GM12891 (cell line): ENCODE measurements at regions not wholly inside any gene's neighbourhood (a gene's known extent, or its start where the extent isn't known, plus 50 kb on each side); places are given as distances from the start of the nearest gene placed in this dataset.
"Not testable (repeated sequence)": the region's sequence is repeated elsewhere in the genome, so short reads cannot be mapped to it uniquely, and the experiment has no call there.

Experiments used
- DNase-seq: peaks from one replicate; pipeline ENCODE4 v3.0.0; 2011; ENCODE audit warnings: low spot score; ENCODE audit not compliant: insufficient read length
- FAIRE-seq: peaks from 2 replicates; lab custom pipeline; 2011; peaks lifted over from hg19 to GRCh38; lab: Jason Lieb, UNC
- PAX5 ChIP-seq: IDR thresholded peaks from 2 replicates; pipeline ENCODE4 v1.6.1; 2011; ENCODE audit warnings: low read length, moderate library complexity, mild to moderate bottlenecking; ENCODE audit not compliant: insufficient read depth, severe bottlenecking
- POLR2A ChIP-seq: IDR thresholded peaks from 2 replicates; pipeline ENCODE4 v1.6.1; 2011; ENCODE audit warnings: low read depth, low read length, control low read depth
- POLR2AphosphoS5 ChIP-seq: IDR thresholded peaks from 2 replicates; pipeline ENCODE4 v1.6.1; 2011; ENCODE audit warnings: low read depth, low read length, control low read depth
- POU2F2 ChIP-seq: IDR thresholded peaks from 2 replicates; pipeline ENCODE4 v1.6.1; 2011; ENCODE audit warnings: low read depth, mild to moderate bottlenecking, control low read depth, low read length, moderate library complexity
- SPI1 ChIP-seq: IDR thresholded peaks from 2 replicates; pipeline ENCODE4 v1.6.1; 2011; ENCODE audit warnings: low read depth, low read length, control low read depth
- TAF1 ChIP-seq: IDR thresholded peaks from 2 replicates; pipeline ENCODE4 v1.6.1; 2011; ENCODE audit warnings: low read depth, low read length, control low read depth

DNA sequence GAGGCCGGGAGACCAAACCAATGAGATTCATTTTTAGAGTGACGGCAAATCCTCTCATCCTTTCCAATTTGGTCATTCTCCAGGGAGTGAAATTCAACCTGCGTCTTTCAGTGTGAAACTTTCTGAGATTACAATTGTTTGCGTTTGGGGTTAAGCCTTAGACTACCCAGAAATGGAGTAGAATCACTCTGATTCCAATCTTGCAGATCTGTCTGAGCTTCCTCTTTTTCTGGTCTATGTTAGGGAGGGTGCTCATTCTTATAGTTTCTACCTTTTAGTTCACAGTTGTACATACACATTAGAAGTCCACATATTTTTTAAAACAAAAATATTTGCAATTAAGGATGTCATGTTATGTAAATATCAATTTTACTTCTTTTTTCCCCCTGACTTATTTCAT, 183.0 kb upstream of the PHACTR1 start:
- no peak for DNase-seq
- FAIRE-seq, result no peak
- no peak for TF ChIP-seq POLR2AphosphoS5
- TF ChIP-seq TAF1, result no peak
- no peak for TF ChIP-seq POU2F2
- no peak for TF ChIP-seq PAX5
- TF ChIP-seq SPI1, result no peak
- TF ChIP-seq POLR2A, result no peak

DNA sequence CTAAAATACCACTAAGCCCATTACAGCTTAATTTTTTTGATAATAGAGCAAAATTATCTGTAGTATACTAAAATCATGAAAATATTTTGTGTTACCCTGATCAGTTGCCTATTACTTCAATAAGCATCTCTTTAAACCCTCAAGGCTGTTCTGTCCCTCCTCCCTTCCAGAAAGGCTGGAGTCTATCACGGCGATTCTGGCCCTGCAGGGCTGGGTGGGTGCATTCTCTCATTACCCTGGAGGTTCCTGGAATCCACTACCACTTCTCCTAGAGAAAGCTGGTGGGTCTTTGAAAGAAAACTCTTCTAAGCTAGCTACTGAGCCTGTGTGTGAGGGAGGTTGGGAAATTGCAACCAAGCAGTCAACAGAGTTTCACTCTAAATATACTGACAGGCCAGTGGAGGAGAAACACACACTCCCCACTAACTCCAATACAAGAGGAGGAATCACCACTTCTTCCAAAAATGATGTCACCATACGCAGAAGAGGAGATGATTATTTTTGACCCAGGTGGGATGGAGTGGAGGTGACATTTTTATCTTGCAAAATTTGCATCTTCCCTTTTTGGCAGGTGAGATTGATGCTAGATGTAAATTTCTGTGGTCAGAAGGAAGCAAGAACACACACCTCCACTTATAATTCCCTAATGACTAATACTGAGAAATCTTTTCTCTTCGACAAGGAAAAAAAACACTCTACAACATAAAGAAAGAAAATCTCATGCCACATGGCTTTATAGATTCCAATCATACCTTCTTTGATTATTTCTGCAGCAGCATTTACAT, 182.3 kb upstream of the PHACTR1 start:
- TF ChIP-seq POLR2AphosphoS5, result no peak
- TF ChIP-seq TAF1, result no peak
- no peak for TF ChIP-seq SPI1
- TF ChIP-seq POU2F2, result no peak
- DNase-seq (no peak), FAIRE-seq (no peak)

DNA sequence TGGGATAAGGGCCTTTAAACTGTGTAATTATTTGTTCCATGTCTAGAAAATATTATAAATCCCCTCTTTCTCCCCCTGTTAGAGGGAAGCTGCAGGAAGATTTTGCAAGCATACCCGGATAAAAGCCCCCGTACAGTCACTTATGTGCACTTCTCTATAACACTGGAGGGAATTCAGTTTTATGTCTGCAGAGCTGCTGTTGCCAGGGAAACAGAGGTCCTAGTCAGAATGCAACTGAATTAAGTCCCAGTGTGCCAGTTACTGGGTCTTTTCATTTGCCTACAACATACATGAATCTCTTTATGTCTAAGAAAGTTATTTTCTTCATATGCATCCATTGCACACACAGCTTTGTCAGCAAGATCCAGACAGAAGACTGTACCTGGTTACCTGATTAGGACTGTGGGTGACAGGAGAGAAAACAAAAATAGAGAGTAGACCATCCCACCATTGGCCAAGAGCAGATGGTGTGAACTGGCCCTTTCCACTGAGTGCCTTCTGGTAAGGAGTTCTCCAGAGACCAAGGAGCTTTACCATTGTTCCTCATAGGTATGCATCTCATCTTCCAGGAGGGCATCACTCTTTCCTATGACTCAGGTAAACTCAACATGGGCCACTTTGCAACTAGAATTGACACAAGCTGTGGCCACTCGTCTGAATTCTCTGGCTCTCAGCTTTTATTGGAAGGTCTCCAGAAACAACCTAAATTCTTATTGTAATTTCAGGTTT, 180.8 kb upstream of the PHACTR1 start:
- no peak for DNase-seq
- FAIRE-seq, result no peak
- TF ChIP-seq SPI1 (no peak), POLR2AphosphoS5 (no peak), TAF1 (no peak), POLR2A (no peak)

DNA sequence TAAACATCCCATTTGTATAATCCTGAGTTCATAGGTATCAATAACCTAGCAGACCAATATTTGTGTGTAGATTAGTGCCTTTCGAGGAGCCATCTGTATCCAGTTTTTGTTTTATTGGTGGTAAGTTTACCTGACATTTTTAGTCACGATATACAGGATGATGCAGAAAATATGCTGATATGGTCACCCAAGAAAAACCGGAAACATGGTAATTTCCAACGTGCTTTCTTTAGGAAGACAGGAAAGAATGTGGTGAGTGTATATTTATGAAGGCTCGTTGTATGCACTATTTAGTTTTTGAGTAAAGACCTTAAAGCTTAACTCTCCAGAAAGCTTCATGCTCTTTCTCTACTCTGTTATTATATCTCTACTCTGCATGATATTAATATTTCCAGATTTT, 180.2 kb upstream of the PHACTR1 start:
- FAIRE-seq (no peak), DNase-seq (no peak)
- TF ChIP-seq TAF1, result no peak

DNA sequence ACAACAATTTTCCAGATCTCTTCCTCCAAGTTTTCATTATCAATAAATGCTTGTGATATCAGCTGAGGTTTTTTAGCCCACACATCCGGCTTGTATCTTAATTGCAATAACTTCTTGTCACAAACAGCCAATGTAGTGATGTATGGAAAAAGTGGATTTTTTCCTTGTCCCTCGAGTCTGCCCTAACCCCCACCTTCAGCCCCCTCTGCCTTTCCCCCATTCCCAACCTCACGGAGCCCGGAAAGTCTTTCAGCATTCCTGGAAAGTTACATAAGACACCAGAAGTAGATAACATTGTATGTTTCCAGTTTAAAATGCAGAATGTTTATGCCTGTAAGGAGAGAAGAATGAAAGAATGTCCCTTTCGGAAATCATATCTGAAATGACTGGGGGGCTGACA, 179.2 kb upstream of the PHACTR1 start:
- DNase-seq, result no peak
- FAIRE-seq, result no peak

DNA sequence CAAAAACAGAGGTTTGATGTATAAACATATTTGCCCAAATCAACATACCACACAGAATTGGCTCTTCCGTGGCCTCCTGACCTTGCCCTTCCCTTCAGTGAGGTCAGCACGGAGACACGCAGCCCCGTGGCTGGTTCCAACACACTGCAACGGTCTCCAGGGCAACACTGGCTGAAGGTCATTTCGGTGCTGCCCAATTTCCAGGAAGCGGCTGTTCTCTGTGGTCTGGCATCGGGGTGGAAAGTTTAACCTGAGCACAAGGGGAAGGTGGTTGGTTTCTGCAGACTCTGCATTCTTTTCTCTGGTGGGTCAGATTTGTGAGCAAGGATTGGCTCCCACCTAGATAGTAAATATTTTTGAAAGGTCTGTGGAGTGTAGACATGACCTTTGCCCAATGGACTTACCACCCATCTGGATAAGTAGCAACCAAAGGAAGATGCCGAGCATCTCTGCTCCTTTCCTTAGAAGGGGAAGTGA, 177.6 kb upstream of the PHACTR1 start:
- no peak for FAIRE-seq
- no peak for DNase-seq
- no peak for TF ChIP-seq POLR2AphosphoS5
- no peak for TF ChIP-seq PAX5
- TF ChIP-seq SPI1, result no peak
- no peak for TF ChIP-seq POU2F2
- TF ChIP-seq POLR2A, result no peak
- no peak for TF ChIP-seq TAF1

More for the DNA sequence above, 179.2 kb upstream of the PHACTR1 start:
- TF ChIP-seq TAF1 (no peak), POU2F2 (no peak), PAX5 (no peak), SPI1 (no peak), POLR2AphosphoS5 (no peak), POLR2A (no peak)

DNA sequence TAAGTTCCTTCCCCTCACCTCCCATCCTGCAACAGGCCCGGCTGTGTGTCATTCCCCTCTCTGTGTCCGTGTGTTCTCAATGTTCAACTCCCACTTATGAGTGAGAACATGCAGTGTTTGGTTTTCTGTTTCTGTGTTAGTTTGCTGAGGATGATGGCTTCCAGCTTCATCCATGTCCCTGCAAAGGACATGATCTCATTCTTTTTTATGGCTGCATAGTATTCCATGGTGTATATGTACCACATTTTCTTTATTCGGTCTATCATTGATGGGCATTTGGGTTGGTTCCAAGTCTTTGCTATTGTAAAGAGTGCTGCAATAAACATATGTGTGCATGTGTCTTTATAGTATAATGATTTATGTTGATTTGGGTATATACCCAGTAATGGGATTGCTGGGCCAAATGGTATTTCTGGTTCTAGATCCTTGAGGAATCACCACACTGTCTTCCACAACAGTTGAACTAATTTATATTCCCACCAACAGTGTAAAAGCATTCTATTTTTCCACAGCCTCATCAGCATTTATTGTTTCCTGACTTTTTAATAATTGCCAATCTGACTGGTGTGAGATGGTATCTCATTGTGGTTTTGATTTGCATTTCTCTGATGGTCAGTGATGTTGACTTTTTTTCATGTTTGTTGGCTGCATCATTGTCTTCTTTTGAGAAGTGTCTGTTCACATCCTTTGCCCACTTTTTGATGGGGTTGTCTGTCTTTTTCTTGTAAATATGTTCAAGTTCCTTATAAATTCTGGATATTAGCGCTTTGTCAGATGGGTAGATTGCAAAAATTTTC, 174.1 kb upstream of the PHACTR1 start:
- not testable (repeated sequence) for FAIRE-seq

DNA sequence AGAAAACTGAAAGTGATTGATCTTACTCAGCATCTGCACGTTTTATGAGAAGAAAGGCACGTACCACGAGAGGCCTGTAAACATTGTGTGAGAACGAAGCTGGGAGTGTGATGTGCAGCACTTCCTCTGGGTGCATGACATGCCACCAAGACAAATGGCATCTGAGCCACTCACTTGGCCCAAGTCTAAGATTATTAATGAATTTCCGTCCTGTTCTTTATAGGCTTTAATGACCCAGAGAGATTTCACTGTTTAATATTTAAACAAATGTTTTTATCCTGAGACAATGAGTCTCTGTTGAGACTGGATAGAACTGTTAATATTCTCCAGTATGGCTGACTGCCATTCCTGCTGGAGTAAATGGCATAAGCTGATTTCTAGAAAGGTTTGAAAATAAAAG, 172.6 kb upstream of the PHACTR1 start:
- DNase-seq (no peak), FAIRE-seq (peak; percentile 9)
- no peak for TF ChIP-seq POU2F2
- no peak for TF ChIP-seq POLR2AphosphoS5
- TF ChIP-seq SPI1, result no peak
- TF ChIP-seq POLR2A, result no peak
- TF ChIP-seq TAF1, result no peak
- TF ChIP-seq PAX5, result no peak

More for the DNA sequence above, 174.1 kb upstream of the PHACTR1 start:
- not testable (repeated sequence) for DNase-seq

DNA sequence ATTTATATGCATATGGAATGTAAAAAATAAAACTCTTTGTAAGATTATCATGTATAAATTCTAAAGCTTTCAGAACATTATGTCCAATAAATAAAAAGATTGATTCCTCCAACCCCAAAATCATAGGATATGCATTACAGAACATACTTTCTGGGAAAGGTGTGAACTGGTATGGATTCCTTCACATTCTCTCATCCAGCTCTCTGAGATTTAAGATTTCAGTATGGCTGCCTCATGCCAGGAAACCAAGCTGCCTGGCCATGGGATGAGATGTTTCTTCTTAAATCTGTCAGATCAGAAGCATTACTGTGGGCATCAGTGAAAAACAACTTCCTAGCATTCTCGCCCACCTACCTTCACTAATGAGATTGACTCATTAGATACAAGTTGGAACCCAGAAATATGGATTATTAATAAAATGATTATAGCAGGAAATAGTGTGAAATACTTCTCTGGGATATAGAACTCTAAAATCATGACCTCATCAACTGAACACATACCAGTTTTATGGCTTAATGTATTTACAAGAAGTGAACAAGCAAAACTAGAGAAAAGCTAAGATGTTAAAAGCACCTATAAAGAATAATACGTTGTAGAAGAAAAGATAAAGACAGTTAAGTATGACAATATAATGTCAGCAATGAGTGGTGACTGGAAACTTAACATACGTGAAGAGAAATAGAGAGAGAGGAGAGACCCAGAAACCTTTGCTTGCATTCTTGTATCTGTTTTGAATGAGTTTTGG, 171.6 kb upstream of the PHACTR1 start:
- DNase-seq (no peak), FAIRE-seq (no peak)
- TF ChIP-seq POLR2A, result no peak
- no peak for TF ChIP-seq PAX5
- no peak for TF ChIP-seq TAF1
- no peak for TF ChIP-seq SPI1
- no peak for TF ChIP-seq POU2F2
- no peak for TF ChIP-seq POLR2AphosphoS5
